PC-3 (cell line): ENCODE measurements at regions not wholly inside any gene's neighbourhood (a gene's known extent, or its start where the extent isn't known, plus 50 kb on each side); places are given as distances from the start of the nearest gene placed in this dataset.
A peak's percentile ranks its signal among the peaks of the same experiment; 100 is the strongest.

Experiments
- ATAC-seq: fragments of 200-7000 bp; cut with Tn5 transposase; 2 replicates; pipeline ENCODE4 v1.9.1; 2020; ENCODE audit warnings: mild to moderate bottlenecking, moderate library complexity
- BruUV-seq: library from RNA; stranded (reverse); fragments of 400-500 nt; replicated peaks from 2 replicates; lab custom pipeline; 2021; lab: Mats Ljungman, UMichigan
- CTCF ChIA-PET: fragments of 300-600 bp; sonication (Branson Sonifier 250); formaldehyde crosslinking; loops from one replicate; lab custom pipeline; 2022; ENCODE audit warnings: antibody characterized with exemption; lab: Charles Lee
- POLR2A ChIA-PET: fragments of 300-600 bp; sonication (Branson Sonifier 250); formaldehyde crosslinking; loops from one replicate; lab custom pipeline; 2022; ENCODE audit warnings: antibody characterized with exemption; ENCODE audit not compliant: unreplicated experiment; lab: Charles Lee
- DNase-seq: peaks from one replicate; pipeline ENCODE4 v3.0.0-alpha.2; 2015
- H2AFZ ChIP-seq: fragments of 300-600 bp; sonication (generic); 2 replicates; pipeline ENCODE4 v1.6.0; 2016; ENCODE audit warnings: antibody characterized with exemption, low read length
- H3F3A ChIP-seq: fragments of 300-600 bp; sonication (generic); one replicate; pipeline ENCODE4 v1.6.0; 2017; ENCODE audit warnings: antibody characterized with exemption, low read length, control low read depth, mild to moderate bottlenecking; ENCODE audit not compliant: unreplicated experiment
- H3K27ac ChIP-seq: fragments of 300-600 bp; sonication (generic); 2 replicates; pipeline ENCODE4 v1.5.1; 2016; ENCODE audit warnings: mild to moderate bottlenecking, low read length
- H3K27me3 ChIP-seq: fragments of 300-600 bp; sonication (generic); 2 replicates; pipeline ENCODE4 v1.6.1; 2016; ENCODE audit warnings: low read length, mixed read lengths
- H3K36me3 ChIP-seq: fragments of 300-600 bp; sonication (generic); 2 replicates; pipeline ENCODE4 v1.6.1; 2016; ENCODE audit warnings: low read depth, mixed run types, low read length, mixed read lengths
- H3K4me1 ChIP-seq: fragments of 300-600 bp; sonication (generic); 2 replicates; pipeline ENCODE4 v1.5.1; 2016; ENCODE audit warnings: low read length; ENCODE audit not compliant: insufficient read depth
- H3K4me2 ChIP-seq: fragments of 300-600 bp; sonication (generic); 2 replicates; pipeline ENCODE4 v1.6.0; 2016; ENCODE audit warnings: low read length
- H3K4me3 ChIP-seq: fragments of 300-600 bp; sonication (generic); 2 replicates; pipeline ENCODE4 v1.5.1; 2016; ENCODE audit warnings: mild to moderate bottlenecking, low read length, mixed read lengths
- H3K79me2 ChIP-seq: fragments of 300-600 bp; sonication (generic); 2 replicates; pipeline ENCODE4 v1.6.1; 2017; ENCODE audit warnings: low read length, mixed read lengths
- H3K9ac ChIP-seq: fragments of 300-600 bp; sonication (generic); 2 replicates; pipeline ENCODE4 v1.6.0; 2016; ENCODE audit warnings: mild to moderate bottlenecking, low read length
- H3K9me2 ChIP-seq: fragments of 300-600 bp; sonication (generic); replicated peaks from 2 replicates; pipeline ENCODE4 v1.6.1; 2016; ENCODE audit warnings: mixed run types, low read length, mixed read lengths
- H3K9me3 ChIP-seq: fragments of 300-600 bp; sonication (generic); 2 replicates; pipeline ENCODE4 v1.6.1; 2016; ENCODE audit warnings: low read length, mixed read lengths
- H4K20me1 ChIP-seq: fragments of 300-600 bp; sonication (generic); 2 replicates; pipeline ENCODE4 v1.6.1; 2016; ENCODE audit warnings: low read length, mixed read lengths
- CTCF ChIP-seq: fragments of 300-600 bp; sonication (generic); conservative IDR thresholded peaks from 2 replicates; pipeline ENCODE4 v1.5.1; 2017; ENCODE audit warnings: antibody characterized with exemption, low read depth, mild to moderate bottlenecking, low read length
- EZH2 ChIP-seq: fragments of 300-600 bp; sonication (generic); IDR thresholded peaks from one replicate; pipeline ENCODE4 v1.6.1; 2017; ENCODE audit warnings: antibody characterized with exemption, mild to moderate bottlenecking, low read length; ENCODE audit not compliant: unreplicated experiment
- EZH2phosphoT487 ChIP-seq: fragments of 300-600 bp; sonication (generic); IDR thresholded peaks from 2 replicates; pipeline ENCODE4 v1.6.1; 2018; ENCODE audit warnings: mild to moderate bottlenecking, antibody characterized with exemption, low read length, borderline replicate concordance
- intact Hi-C: fragments of 100-400 bp; cut with micrococcal nuclease; formaldehyde crosslinking; loops from 2 replicates; pipeline ENCODE4 v1.9.0; 2023

- H3K27me3 ChIP-seq, result no peaks in the 10 kb centered on the region
- no peaks in the 10 kb centered on the region for H4K20me1 ChIP-seq
- H3K4me2 ChIP-seq, result no peak overlapping the region
- ATAC-seq, result peak; percentile 18; the same call in 1 of the 2 replicates
- no peaks in the 10 kb centered on the region for H3K79me2 ChIP-seq
- no peaks in the 10 kb centered on the region for H3K9me3 ChIP-seq
- ChIA-PET POLR2A (no interaction called here), CTCF (no interaction called here)
- H3K36me3 ChIP-seq, result no peaks in the 10 kb centered on the region
- intact Hi-C loops, result no loop called here
- no peak for TF ChIP-seq EZH2
- no peak for TF ChIP-seq EZH2phosphoT487
- no peak for TF ChIP-seq CTCF
- no peaks in the 10 kb centered on the region for H3K9me2 ChIP-seq
- peaks cover 25% of the 10 kb centered on the region for H3K4me1 ChIP-seq
- no peak overlapping the region for H2AFZ ChIP-seq
- peak; percentile 28 for DNase-seq
- H3F3A ChIP-seq, result no peaks in the 10 kb centered on the region
- no peak overlapping the region for H3K27ac ChIP-seq
- no TSS peak for BruUV-seq
- H3K9ac ChIP-seq, result no peak overlapping the region
- H3K4me3 ChIP-seq, result no peak overlapping the region
Observed at GRCh38 chr9:121566481-121567465, 67.1 kb upstream of the GGTA1 start.

GRCh38 chr9:121567500-121568342 is 68.1 kb upstream of the GGTA1 start:
- no peak for TF ChIP-seq CTCF
- TF ChIP-seq EZH2, result no peak
- no peak for TF ChIP-seq EZH2phosphoT487
- no peaks in the 10 kb centered on the region for H3K9me3 ChIP-seq
- no TSS peak for BruUV-seq
- H2AFZ ChIP-seq, result no peak overlapping the region
- no peaks in the 10 kb centered on the region for H3K27me3 ChIP-seq
- H3F3A ChIP-seq, result no peaks in the 10 kb centered on the region
- H3K36me3 ChIP-seq, result no peaks in the 10 kb centered on the region
- ChIA-PET POLR2A (no interaction called here), CTCF (no interaction called here)
- no peaks in the 10 kb centered on the region for H3K79me2 ChIP-seq
- DNase-seq (no peak), ATAC-seq (no peak)
- H3K4me2 ChIP-seq, result no peak overlapping the region
- no peaks in the 10 kb centered on the region for H3K9me2 ChIP-seq
- H3K4me1 ChIP-seq, result peaks cover 25% of the 10 kb centered on the region
- no peak overlapping the region for H3K4me3 ChIP-seq
- intact Hi-C loops, result no loop called here
- no peak overlapping the region for H3K9ac ChIP-seq
- H3K27ac ChIP-seq, result no peak overlapping the region
- no peaks in the 10 kb centered on the region for H4K20me1 ChIP-seq
